Glutamatergic neuron (in vitro differentiated cells): ENCODE measurements at regions not wholly inside any gene's neighbourhood (a gene's known extent, or its start where the extent isn't known, plus 50 kb on each side); places are given as distances from the start of the nearest gene placed in this dataset.

ENCODE experiments used
- DNase-seq: peaks from one replicate; pipeline ENCODE4 v3.0.0; 2022
- H3K27ac Mint-ChIP-seq: one replicate; pipeline ENCODE4 v1.8.0; 2020; ENCODE audit warnings: mild to moderate bottlenecking, mixed read lengths, inconsistent platforms; ENCODE audit not compliant: unreplicated experiment
- H3K27me3 Mint-ChIP-seq: one replicate; pipeline ENCODE4 v1.8.0; 2020; ENCODE audit warnings: mild to moderate bottlenecking, moderate library complexity, mixed read lengths, inconsistent platforms; ENCODE audit not compliant: unreplicated experiment
- H3K36me3 Mint-ChIP-seq: one replicate; pipeline ENCODE4 v1.8.0; 2020; ENCODE audit warnings: mild to moderate bottlenecking, mixed read lengths, inconsistent platforms; ENCODE audit not compliant: unreplicated experiment
- H3K4me1 Mint-ChIP-seq: one replicate; pipeline ENCODE4 v1.8.0; 2020; ENCODE audit warnings: mild to moderate bottlenecking, low read depth, mixed read lengths, inconsistent platforms; ENCODE audit not compliant: unreplicated experiment
- H3K4me3 Mint-ChIP-seq: one replicate; pipeline ENCODE4 v1.8.0; 2020; ENCODE audit warnings: mild to moderate bottlenecking, mixed read lengths, inconsistent platforms; ENCODE audit not compliant: unreplicated experiment
- H3K9me3 Mint-ChIP-seq: one replicate; pipeline ENCODE4 v1.8.0; 2020; ENCODE audit warnings: mild to moderate bottlenecking, moderate library complexity, mixed read lengths, inconsistent platforms; ENCODE audit not compliant: unreplicated experiment
- CTCF ChIP-seq: fragments of 200-600 bp; sonication (generic); IDR thresholded peaks from one replicate; pipeline ENCODE4 v1.5.0; 2021; ENCODE audit not compliant: partially characterized antibody, unreplicated experiment

GRCh38 chr14:51548187-51548586 is 103.5 kb upstream of the FRMD6 start:
- Mint-ChIP-seq H3K27me3 (no peaks in the 10 kb centered on the region), H3K9me3 (no peaks in the 10 kb centered on the region), H3K36me3 (no peaks in the 10 kb centered on the region), H3K4me1 (peaks cover 6% of the 10 kb centered on the region), H3K27ac (no peak overlapping the region), H3K4me3 (no peak overlapping the region)
- no peak for TF ChIP-seq CTCF
- no peak for DNase-seq

- Mint-ChIP-seq H3K9me3 (no peaks in the 10 kb centered on the region), H3K27ac (no peak overlapping the region), H3K4me3 (no peak overlapping the region), H3K36me3 (no peaks in the 10 kb centered on the region), H3K4me1 (peaks cover 7% of the 10 kb centered on the region), H3K27me3 (no peaks in the 10 kb centered on the region)
- DNase-seq: no peak
- TF ChIP-seq CTCF: no peak
These were observed 101.1 kb upstream of the FRMD6 start for GRCh38 chr14:51550636-51551035.

GRCh38 chr14:51552275-51552674 is 99.4 kb upstream of the FRMD6 start:
- DNase-seq: peak; percentile 31

GRCh38 chr14:51552768-51553404 is 98.8 kb upstream of the FRMD6 start:
- no peak for TF ChIP-seq CTCF
- Mint-ChIP-seq H3K9me3 (no peaks in the 10 kb centered on the region), H3K27me3 (no peaks in the 10 kb centered on the region), H3K27ac (no peak overlapping the region), H3K4me3 (no peak overlapping the region), H3K4me1 (peaks cover 8% of the 10 kb centered on the region), H3K36me3 (no peaks in the 10 kb centered on the region)
- no peak for DNase-seq

More at GRCh38 chr14:51552275-51552674, 99.4 kb upstream of the FRMD6 start:
- Mint-ChIP-seq H3K4me3 (no peak overlapping the region), H3K4me1 (peaks cover 8% of the 10 kb centered on the region), H3K27ac (no peak overlapping the region), H3K9me3 (no peaks in the 10 kb centered on the region), H3K27me3 (no peaks in the 10 kb centered on the region), H3K36me3 (no peaks in the 10 kb centered on the region)
- TF ChIP-seq CTCF: peak; percentile 30

- TF ChIP-seq CTCF: no peak
- Mint-ChIP-seq H3K9me3 (no peaks in the 10 kb centered on the region), H3K27ac (no peak overlapping the region), H3K27me3 (no peaks in the 10 kb centered on the region), H3K4me1 (peaks cover 8% of the 10 kb centered on the region), H3K36me3 (no peaks in the 10 kb centered on the region), H3K4me3 (no peak overlapping the region)
- DNase-seq: no peak
These were observed 97.3 kb upstream of the FRMD6 start for GRCh38 chr14:51554339-51554920.
